Glutamatergic neuron (in vitro differentiated cells): ENCODE measurements at regions not wholly inside any gene's neighbourhood (a gene's known extent, or its start where the extent isn't known, plus 50 kb on each side); places are given as distances from the start of the nearest gene placed in this dataset.

Source experiments
- DNase-seq: peaks from one replicate; pipeline ENCODE4 v3.0.0; 2022
- H3K27ac Mint-ChIP-seq: one replicate; pipeline ENCODE4 v1.8.0; 2020; ENCODE audit warnings: mild to moderate bottlenecking, mixed read lengths, inconsistent platforms; ENCODE audit not compliant: unreplicated experiment
- H3K27me3 Mint-ChIP-seq: one replicate; pipeline ENCODE4 v1.8.0; 2020; ENCODE audit warnings: mild to moderate bottlenecking, moderate library complexity, mixed read lengths, inconsistent platforms; ENCODE audit not compliant: unreplicated experiment
- H3K36me3 Mint-ChIP-seq: one replicate; pipeline ENCODE4 v1.8.0; 2020; ENCODE audit warnings: mild to moderate bottlenecking, mixed read lengths, inconsistent platforms; ENCODE audit not compliant: unreplicated experiment
- H3K4me1 Mint-ChIP-seq: one replicate; pipeline ENCODE4 v1.8.0; 2020; ENCODE audit warnings: mild to moderate bottlenecking, low read depth, mixed read lengths, inconsistent platforms; ENCODE audit not compliant: unreplicated experiment
- H3K4me3 Mint-ChIP-seq: one replicate; pipeline ENCODE4 v1.8.0; 2020; ENCODE audit warnings: mild to moderate bottlenecking, mixed read lengths, inconsistent platforms; ENCODE audit not compliant: unreplicated experiment
- H3K9me3 Mint-ChIP-seq: one replicate; pipeline ENCODE4 v1.8.0; 2020; ENCODE audit warnings: mild to moderate bottlenecking, moderate library complexity, mixed read lengths, inconsistent platforms; ENCODE audit not compliant: unreplicated experiment
- TF ChIP-seq, protein P1 (sequence below): fragments of 200-600 bp; sonication (generic); IDR thresholded peaks from one replicate; pipeline ENCODE4 v1.5.0; 2021; ENCODE audit not compliant: partially characterized antibody, unreplicated experiment

DNA sequence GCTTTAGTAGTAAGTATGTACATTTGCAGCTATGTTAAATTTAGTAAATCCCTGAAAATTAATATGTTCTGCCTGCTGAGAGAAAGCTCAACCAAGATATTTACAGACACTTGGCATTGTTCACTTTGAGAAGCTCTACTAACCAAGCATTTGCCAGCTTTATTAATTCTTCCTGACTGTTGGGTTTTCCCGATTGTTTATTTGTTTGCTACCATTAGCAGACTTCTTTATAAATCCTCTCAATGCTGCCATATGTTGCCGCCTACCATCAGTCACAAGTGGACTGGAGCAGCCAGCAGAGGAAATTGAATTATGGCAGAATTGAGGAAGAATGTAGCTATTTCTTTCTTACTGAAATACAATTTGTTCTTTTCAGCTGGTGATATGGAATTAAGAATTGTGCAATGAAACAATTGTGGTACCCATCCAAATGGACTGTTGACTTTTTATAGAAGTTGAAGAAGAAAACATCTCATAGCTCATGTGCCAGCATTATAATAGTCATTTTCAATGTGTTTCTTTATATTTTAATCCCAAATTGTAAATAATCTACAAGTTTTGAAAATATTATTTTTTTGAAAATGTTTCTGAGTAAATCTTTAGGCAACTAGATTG lies 588.7 kb upstream of the CDH6 start:
- Mint-ChIP-seq H3K4me3 (no peak overlapping the region), H3K4me1 (peaks cover 6% of the 10 kb centered on the region), H3K36me3 (no peaks in the 10 kb centered on the region), H3K27me3 (no peaks in the 10 kb centered on the region), H3K27ac (no peak overlapping the region), H3K9me3 (no peaks in the 10 kb centered on the region)
- no peak for DNase-seq
- TF ChIP-seq, protein P1, sequence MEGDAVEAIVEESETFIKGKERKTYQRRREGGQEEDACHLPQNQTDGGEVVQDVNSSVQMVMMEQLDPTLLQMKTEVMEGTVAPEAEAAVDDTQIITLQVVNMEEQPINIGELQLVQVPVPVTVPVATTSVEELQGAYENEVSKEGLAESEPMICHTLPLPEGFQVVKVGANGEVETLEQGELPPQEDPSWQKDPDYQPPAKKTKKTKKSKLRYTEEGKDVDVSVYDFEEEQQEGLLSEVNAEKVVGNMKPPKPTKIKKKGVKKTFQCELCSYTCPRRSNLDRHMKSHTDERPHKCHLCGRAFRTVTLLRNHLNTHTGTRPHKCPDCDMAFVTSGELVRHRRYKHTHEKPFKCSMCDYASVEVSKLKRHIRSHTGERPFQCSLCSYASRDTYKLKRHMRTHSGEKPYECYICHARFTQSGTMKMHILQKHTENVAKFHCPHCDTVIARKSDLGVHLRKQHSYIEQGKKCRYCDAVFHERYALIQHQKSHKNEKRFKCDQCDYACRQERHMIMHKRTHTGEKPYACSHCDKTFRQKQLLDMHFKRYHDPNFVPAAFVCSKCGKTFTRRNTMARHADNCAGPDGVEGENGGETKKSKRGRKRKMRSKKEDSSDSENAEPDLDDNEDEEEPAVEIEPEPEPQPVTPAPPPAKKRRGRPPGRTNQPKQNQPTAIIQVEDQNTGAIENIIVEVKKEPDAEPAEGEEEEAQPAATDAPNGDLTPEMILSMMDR, result no peak

DNA sequence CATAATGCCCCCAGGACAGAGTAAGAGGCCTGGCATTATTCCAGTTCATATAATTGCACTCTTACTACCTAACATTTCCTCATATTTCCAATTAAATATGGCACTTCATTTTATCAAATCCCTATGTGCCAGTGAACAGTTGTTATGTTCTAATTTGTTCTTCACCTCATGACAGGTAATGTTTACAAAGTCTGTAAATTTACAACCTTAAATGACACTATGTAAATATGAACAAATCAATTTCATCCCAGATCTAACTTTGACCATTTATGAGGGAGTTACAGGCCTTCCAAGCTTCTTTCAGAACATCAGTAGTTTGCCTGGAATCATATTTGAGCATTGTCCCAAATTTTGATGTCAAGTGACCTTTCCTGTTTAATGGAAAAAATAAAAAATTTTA lies 592.6 kb upstream of the CDH6 start:
- peaks cover 1% of the 10 kb centered on the region for H3K9me3 Mint-ChIP-seq
- DNase-seq, result no peak
- H3K4me1 Mint-ChIP-seq, result peaks cover 6% of the 10 kb centered on the region
- no peaks in the 10 kb centered on the region for H3K27me3 Mint-ChIP-seq
- H3K4me3 Mint-ChIP-seq, result no peak overlapping the region
- no peaks in the 10 kb centered on the region for H3K36me3 Mint-ChIP-seq
- TF ChIP-seq, protein P1, result no peak
- no peak overlapping the region for H3K27ac Mint-ChIP-seq

DNA sequence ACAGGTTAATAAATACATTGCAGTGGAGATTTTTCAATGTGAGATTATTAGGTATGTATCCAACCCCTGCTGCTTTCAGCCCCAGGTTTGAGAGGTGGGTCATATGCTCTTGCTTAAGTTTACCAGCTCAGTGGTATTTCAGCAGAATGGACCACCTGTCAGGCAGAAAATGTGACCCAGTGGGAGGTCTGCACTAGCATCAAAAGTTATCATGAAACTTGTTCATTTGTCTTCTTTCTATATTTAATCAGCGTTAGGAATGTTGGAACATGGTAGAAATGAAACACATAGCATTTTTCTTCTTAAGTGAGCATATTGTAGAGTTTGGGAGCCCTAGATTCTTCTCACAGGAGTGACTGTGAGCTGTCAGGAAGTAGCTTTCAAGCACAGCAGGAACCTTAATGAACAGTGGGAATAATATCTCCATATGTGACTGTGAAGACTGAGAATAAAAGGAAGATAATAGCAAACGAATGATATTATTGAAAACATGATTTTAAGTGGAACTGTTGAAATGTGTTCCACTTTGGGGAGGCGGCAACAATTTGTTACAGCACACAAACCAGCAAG lies 596.9 kb upstream of the CDH6 start:
- Mint-ChIP-seq H3K36me3 (no peaks in the 10 kb centered on the region), H3K4me1 (peaks cover 4% of the 10 kb centered on the region), H3K9me3 (peaks cover 1% of the 10 kb centered on the region), H3K27me3 (no peaks in the 10 kb centered on the region), H3K4me3 (no peak overlapping the region), H3K27ac (no peak overlapping the region)
- no peak for DNase-seq
- TF ChIP-seq, protein P1, result no peak

DNA sequence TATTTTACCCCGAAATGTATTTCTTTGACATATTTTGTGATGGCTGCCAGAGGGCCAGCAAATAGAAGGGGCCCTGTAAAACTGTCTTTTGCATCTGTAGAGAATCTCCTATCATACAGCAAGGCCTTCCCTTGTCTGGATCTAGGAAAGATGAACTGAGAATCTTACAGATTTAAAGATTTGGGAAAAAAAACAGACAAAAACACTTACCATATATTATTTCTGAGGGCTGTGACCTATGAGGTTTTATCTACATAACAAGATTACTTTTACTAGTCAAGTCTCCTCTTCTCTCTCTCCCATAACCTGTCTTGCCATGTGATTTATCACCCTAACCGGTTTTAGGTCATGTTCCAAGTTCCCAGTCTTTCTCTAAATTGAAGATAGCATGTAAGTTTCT lies 599.2 kb upstream of the CDH6 start:
- DNase-seq, result no peak
- TF ChIP-seq, protein P1, result no peak
- Mint-ChIP-seq H3K27me3 (no peaks in the 10 kb centered on the region), H3K27ac (no peak overlapping the region), H3K4me1 (peaks cover 4% of the 10 kb centered on the region), H3K4me3 (no peak overlapping the region), H3K36me3 (no peaks in the 10 kb centered on the region), H3K9me3 (peaks cover 1% of the 10 kb centered on the region)

DNA sequence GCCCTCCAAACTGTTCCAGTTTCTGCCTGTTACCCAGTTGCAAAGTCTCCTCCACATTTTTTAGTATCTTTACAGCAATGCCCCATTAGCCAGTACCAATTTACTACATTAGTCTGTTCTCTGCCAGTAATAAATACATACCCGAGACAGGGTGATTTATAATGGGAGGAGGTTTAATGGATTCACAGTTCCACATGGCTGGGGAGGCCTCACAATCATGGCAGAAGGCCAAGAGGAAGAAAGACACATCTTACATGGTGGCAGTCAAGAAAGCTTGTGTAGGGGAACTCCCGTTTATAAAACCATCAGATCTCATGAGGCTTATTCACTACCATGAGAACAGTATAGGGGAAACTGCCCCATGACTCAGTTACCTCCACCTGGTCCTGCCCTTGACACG lies 600.7 kb upstream of the CDH6 start:
- no peaks in the 10 kb centered on the region for H3K27me3 Mint-ChIP-seq
- H3K36me3 Mint-ChIP-seq, result no peaks in the 10 kb centered on the region
- peaks cover 4% of the 10 kb centered on the region for H3K4me1 Mint-ChIP-seq
- no peak for DNase-seq
- H3K9me3 Mint-ChIP-seq, result peaks cover 1% of the 10 kb centered on the region
- TF ChIP-seq, protein P1, result no peak
- H3K4me3 Mint-ChIP-seq, result no peak overlapping the region
- no peak overlapping the region for H3K27ac Mint-ChIP-seq
